Skeletal muscle satellite cell (primary cell): ENCODE measurements at regions not wholly inside any gene's neighbourhood (a gene's known extent, or its start where the extent isn't known, plus 50 kb on each side); places are given as distances from the start of the nearest gene placed in this dataset.
"Not testable (repeated sequence)": the region's sequence is repeated elsewhere in the genome, so short reads cannot be mapped to it uniquely, and the experiment has no call there.

Experiments
- H3K27me3 ChIP-seq: 2 replicates; pipeline ENCODE4 v1.7.0; 2013; ENCODE audit warnings: low read length; ENCODE audit not compliant: control insufficient read depth, insufficient read depth
- H3K36me3 ChIP-seq: 2 replicates; pipeline ENCODE4 v1.7.0; 2013; ENCODE audit warnings: mild to moderate bottlenecking, control low read depth, low read length; ENCODE audit not compliant: insufficient read depth
- H3K4me1 ChIP-seq: 2 replicates; pipeline ENCODE4 v1.7.0; 2013; ENCODE audit warnings: low read length; ENCODE audit not compliant: control insufficient read depth, insufficient read depth
- H3K4me2 ChIP-seq: 2 replicates; pipeline ENCODE4 v1.7.0; 2013; ENCODE audit warnings: mild to moderate bottlenecking, low read length
- H3K4me3 ChIP-seq: 2 replicates; pipeline ENCODE4 v1.7.0; 2013; ENCODE audit warnings: low read length
- H3K9ac ChIP-seq: 2 replicates; pipeline ENCODE4 v1.7.0; 2013; ENCODE audit warnings: mild to moderate bottlenecking, low read depth, low read length, moderate library complexity
- H3K9me3 ChIP-seq: replicated peaks from 2 replicates; pipeline ENCODE4 v1.7.0; 2013; ENCODE audit warnings: mild to moderate bottlenecking, control low read depth, low read length

- no peaks in the 10 kb centered on the region for H3K27me3 ChIP-seq
- H3K4me2 ChIP-seq = no peak overlapping the region
- H3K36me3 ChIP-seq = no peaks in the 10 kb centered on the region
- no peaks in the 10 kb centered on the region for H3K9me3 ChIP-seq
- H3K4me1 ChIP-seq = no peaks in the 10 kb centered on the region
- no peak overlapping the region for H3K4me3 ChIP-seq
- H3K9ac ChIP-seq = no peak overlapping the region
Observed at GRCh38 chr21:15204970-15205286, 140.1 kb upstream of the NRIP1 start.

- Histone ChIP-seq H3K27me3 (no peaks in the 10 kb centered on the region), H3K9me3 (no peaks in the 10 kb centered on the region), H3K4me2 (no peak overlapping the region), H3K36me3 (no peaks in the 10 kb centered on the region), H3K9ac (no peak overlapping the region), H3K4me1 (no peaks in the 10 kb centered on the region), H3K4me3 (no peak overlapping the region)
Observed at GRCh38 chr21:15206514-15206913, 141.7 kb upstream of the NRIP1 start.

- no peaks in the 10 kb centered on the region for H3K27me3 ChIP-seq
- H3K9ac ChIP-seq = no peak overlapping the region
- no peaks in the 10 kb centered on the region for H3K36me3 ChIP-seq
- no peaks in the 10 kb centered on the region for H3K9me3 ChIP-seq
- H3K4me1 ChIP-seq = no peaks in the 10 kb centered on the region
- H3K4me2 ChIP-seq = no peak overlapping the region
- no peak overlapping the region for H3K4me3 ChIP-seq
Observed at GRCh38 chr21:15207231-15207630, 142.4 kb upstream of the NRIP1 start.

- H3K27me3 ChIP-seq = no peaks in the 10 kb centered on the region
- H3K4me1 ChIP-seq = no peaks in the 10 kb centered on the region
Observed at GRCh38 chr21:15207635-15208370, 143.0 kb upstream of the NRIP1 start.

GRCh38 chr21:15208786-15209185 is 144.0 kb upstream of the NRIP1 start:
- H3K27me3 ChIP-seq = no peaks in the 10 kb centered on the region
- H3K9ac ChIP-seq = no peak overlapping the region
- no peak overlapping the region for H3K4me2 ChIP-seq
- no peaks in the 10 kb centered on the region for H3K4me1 ChIP-seq
- no peaks in the 10 kb centered on the region for H3K36me3 ChIP-seq
- H3K4me3 ChIP-seq = no peak overlapping the region
- H3K9me3 ChIP-seq = no peaks in the 10 kb centered on the region

More at GRCh38 chr21:15207635-15208370, 143.0 kb upstream of the NRIP1 start:
- Histone ChIP-seq H3K36me3 (no peaks in the 10 kb centered on the region), H3K4me3 (no peak overlapping the region), H3K4me2 (no peak overlapping the region), H3K9me3 (no peaks in the 10 kb centered on the region), H3K9ac (no peak overlapping the region)

- no peaks in the 10 kb centered on the region for H3K4me1 ChIP-seq
- no peak overlapping the region for H3K4me3 ChIP-seq
- no peaks in the 10 kb centered on the region for H3K9me3 ChIP-seq
- H3K36me3 ChIP-seq = no peaks in the 10 kb centered on the region
- no peak overlapping the region for H3K4me2 ChIP-seq
- H3K9ac ChIP-seq = no peak overlapping the region
- H3K27me3 ChIP-seq = no peaks in the 10 kb centered on the region
Observed at GRCh38 chr21:15209224-15209623, 144.4 kb upstream of the NRIP1 start.

GRCh38 chr21:15210235-15210678 is 145.5 kb upstream of the NRIP1 start:
- H3K4me1 ChIP-seq = no peaks in the 10 kb centered on the region

GRCh38 chr21:15211491-15212133 is 146.8 kb upstream of the NRIP1 start:
- no peak overlapping the region for H3K4me2 ChIP-seq
- H3K4me3 ChIP-seq = no peak overlapping the region
- H3K9ac ChIP-seq = no peak overlapping the region
- no peaks in the 10 kb centered on the region for H3K27me3 ChIP-seq
- H3K9me3 ChIP-seq = no peaks in the 10 kb centered on the region
- no peaks in the 10 kb centered on the region for H3K36me3 ChIP-seq
- no peaks in the 10 kb centered on the region for H3K4me1 ChIP-seq

More at GRCh38 chr21:15210235-15210678, 145.5 kb upstream of the NRIP1 start:
- no peaks in the 10 kb centered on the region for H3K27me3 ChIP-seq
- no peak overlapping the region for H3K9ac ChIP-seq
- H3K4me2 ChIP-seq = no peak overlapping the region
- H3K36me3 ChIP-seq = no peaks in the 10 kb centered on the region
- H3K4me3 ChIP-seq = no peak overlapping the region
- H3K9me3 ChIP-seq = no peaks in the 10 kb centered on the region

GRCh38 chr21:15212206-15212605 is 147.4 kb upstream of the NRIP1 start:
- Histone ChIP-seq H3K4me2 (no peak overlapping the region), H3K9me3 (no peaks in the 10 kb centered on the region), H3K4me3 (no peak overlapping the region), H3K9ac (no peak overlapping the region), H3K4me1 (no peaks in the 10 kb centered on the region), H3K27me3 (no peaks in the 10 kb centered on the region), H3K36me3 (no peaks in the 10 kb centered on the region)

GRCh38 chr21:15218476-15218875 is 153.7 kb upstream of the NRIP1 start:
- not testable (repeated sequence) for H3K9ac ChIP-seq, H3K4me2 ChIP-seq, H3K36me3 ChIP-seq, H3K4me3 ChIP-seq, H3K9me3 ChIP-seq, H3K27me3 ChIP-seq
- H3K4me1 ChIP-seq = peaks cover 20% of the 10 kb centered on the region

- Histone ChIP-seq H3K27me3 (no peaks in the 10 kb centered on the region), H3K36me3 (no peaks in the 10 kb centered on the region), H3K9ac (no peak overlapping the region), H3K4me1 (peaks cover 26% of the 10 kb centered on the region), H3K9me3 (no peaks in the 10 kb centered on the region), H3K4me3 (no peak overlapping the region), H3K4me2 (no peak overlapping the region)
Observed at GRCh38 chr21:15219039-15219438, 154.2 kb upstream of the NRIP1 start.

GRCh38 chr21:15219894-15220293 is 155.1 kb upstream of the NRIP1 start:
- H3K4me2 ChIP-seq = no peak overlapping the region
- H3K9me3 ChIP-seq = no peaks in the 10 kb centered on the region
- no peaks in the 10 kb centered on the region for H3K27me3 ChIP-seq
- no peak overlapping the region for H3K9ac ChIP-seq
- no peaks in the 10 kb centered on the region for H3K36me3 ChIP-seq
- H3K4me1 ChIP-seq = peaks cover 32% of the 10 kb centered on the region
- H3K4me3 ChIP-seq = no peak overlapping the region
